Daoy (cell line): ENCODE measurements at regions not wholly inside any gene's neighbourhood (a gene's known extent, or its start where the extent isn't known, plus 50 kb on each side); places are given as distances from the start of the nearest gene placed in this dataset.
A peak's percentile ranks its signal among the peaks of the same experiment; 100 is the strongest.
"Not testable (repeated sequence)": the region's sequence is repeated elsewhere in the genome, so short reads cannot be mapped to it uniquely, and the experiment has no call there.

ENCODE experiments used
- DNase-seq: peaks from one replicate; pipeline ENCODE4 v3.0.0-alpha.2; 2015; ENCODE audit warnings: low read depth

DNA sequence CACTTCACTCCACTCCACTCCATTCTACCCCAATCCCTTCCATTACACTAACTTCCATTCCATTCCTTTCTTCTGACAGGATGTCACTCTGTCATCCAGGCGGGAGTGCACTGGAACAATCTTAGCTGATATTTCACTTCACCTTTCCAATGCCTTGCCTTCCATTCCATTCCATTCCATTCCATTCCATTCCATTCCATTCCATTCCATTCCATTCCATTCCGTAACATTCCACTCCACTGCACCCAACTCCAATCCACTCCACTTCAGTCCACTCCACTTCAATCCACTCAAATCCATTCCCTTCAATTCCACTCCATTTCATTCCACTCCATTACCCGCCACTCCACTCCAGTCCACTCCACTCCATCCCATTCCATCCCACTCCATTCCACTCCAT lies 1099.4 kb downstream of the TSPY10 start:
- DNase-seq = peak; percentile 64

DNA sequence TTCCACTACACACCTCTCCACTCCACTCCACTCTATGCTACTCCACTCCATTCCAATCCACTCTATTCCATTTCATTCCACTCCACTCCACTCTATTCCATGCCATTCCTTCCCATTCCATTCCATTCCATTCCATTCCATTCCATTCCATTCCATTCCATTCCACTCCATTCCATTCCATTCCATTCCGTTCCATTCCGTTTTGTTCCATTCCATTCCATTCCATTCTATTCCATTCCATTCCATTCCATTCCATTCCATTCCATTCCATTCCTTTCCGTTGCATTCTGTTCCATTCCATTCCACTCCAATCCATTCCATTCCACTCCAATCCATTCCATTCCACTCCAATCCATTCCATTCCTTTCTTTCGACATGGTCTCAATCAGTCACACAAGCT lies 1121.1 kb downstream of the TSPY10 start:
- DNase-seq = not testable (repeated sequence)

DNA sequence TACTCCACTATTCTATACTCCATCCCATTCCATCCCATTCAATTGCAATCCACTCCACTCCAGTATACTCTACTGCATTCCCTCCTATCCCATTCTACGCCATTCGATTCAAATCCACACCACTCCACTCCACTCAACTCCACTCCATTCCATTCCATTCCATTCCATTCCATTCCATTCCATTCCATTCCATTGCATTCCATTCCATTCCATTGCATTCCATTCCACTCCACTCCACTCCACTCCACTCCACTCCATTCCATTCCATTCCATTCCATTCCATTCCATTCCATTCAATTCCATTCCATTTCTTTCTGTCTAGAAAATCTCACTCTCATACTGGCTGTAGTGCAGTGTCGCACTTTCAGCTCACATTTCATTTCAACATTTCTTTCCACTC lies 1129.4 kb downstream of the TSPY10 start:
- DNase-seq = not testable (repeated sequence)

DNA sequence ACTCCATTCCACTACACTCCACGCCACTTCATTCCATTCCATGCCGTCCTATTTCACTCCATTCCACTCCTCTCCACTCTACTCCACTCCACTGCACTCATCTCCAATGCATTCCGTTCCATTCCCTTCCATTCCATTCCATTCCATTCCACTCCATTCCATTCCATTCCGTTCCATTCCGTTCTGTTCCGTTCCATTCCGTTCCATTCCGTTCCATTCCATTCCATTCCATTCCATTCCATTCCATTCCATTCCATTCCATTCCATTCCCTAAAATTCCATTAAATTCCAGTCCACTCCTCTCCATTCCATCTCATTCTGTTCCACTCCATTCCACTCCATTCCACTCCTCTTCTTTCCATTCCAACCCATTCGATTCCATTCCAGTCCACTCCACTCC lies 1139.1 kb downstream of the TSPY10 start:
- no peak for DNase-seq

DNA sequence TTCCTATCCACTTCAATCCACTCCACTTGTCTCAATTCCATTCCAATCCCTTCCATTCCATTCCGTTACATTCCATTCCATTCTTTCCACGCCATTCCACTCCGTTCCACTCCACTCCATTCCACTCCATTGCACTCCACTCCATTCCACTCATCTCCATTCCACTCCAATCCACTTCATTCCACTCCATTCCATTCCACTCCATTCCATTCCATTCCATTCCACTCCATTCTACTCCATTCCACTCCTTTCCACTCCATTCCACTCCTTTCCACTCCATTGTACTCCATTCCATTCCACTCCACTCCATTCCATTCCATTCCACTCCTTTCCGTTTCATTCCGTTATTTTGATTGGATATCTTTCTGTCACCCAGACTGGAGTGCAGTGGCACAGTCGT lies 1158.7 kb downstream of the TSPY10 start:
- no peak for DNase-seq
